ENCODE measurements at regions not wholly inside any gene's neighbourhood (a gene's known extent, or its start where the extent isn't known, plus 50 kb on each side); places are given as distances from the start of the nearest gene placed in this dataset.

GRCh38 chr7:106606120-106606519 is 54.8 kb downstream of the CCDC71L start:
- H3K4me3 ChIP-seq: no peak overlapping the region
- no peak for TF ChIP-seq CTCF (IDR thresholded peaks at IDR 0.05)
- H3K27ac ChIP-seq: no peak overlapping the region
- DNase-seq (ENCODE audit: low spot score): no peak

- DNase-seq (ENCODE audit: low spot score): no peak
- Histone ChIP-seq H3K4me3 (no peak overlapping the region), H3K27ac (no peak overlapping the region)
- TF ChIP-seq CTCF (IDR thresholded peaks at IDR 0.05): no peak
These were observed 56.0 kb downstream of the CCDC71L start for GRCh38 chr7:106604971-106605370.

GRCh38 chr7:106604303-106604924 is 56.5 kb downstream of the CCDC71L start:
- TF ChIP-seq CTCF (IDR thresholded peaks at IDR 0.05): no peak
- no peak for DNase-seq (ENCODE audit: low spot score)
- H3K4me3 ChIP-seq: no peak overlapping the region
- no peak overlapping the region for H3K27ac ChIP-seq

GRCh38 chr7:106603346-106603745 is 57.6 kb downstream of the CCDC71L start:
- Histone ChIP-seq H3K4me3 (no peak overlapping the region), H3K27ac (no peak overlapping the region)
- TF ChIP-seq CTCF (IDR thresholded peaks at IDR 0.05): no peak
- no peak for DNase-seq (ENCODE audit: low spot score)

GRCh38 chr7:106602062-106602461 is 58.9 kb downstream of the CCDC71L start:
- no peak for TF ChIP-seq CTCF (IDR thresholded peaks at IDR 0.05)
- Histone ChIP-seq H3K27ac (no peak overlapping the region), H3K4me3 (no peak overlapping the region)
- no peak for DNase-seq (ENCODE audit: low spot score)

- Histone ChIP-seq H3K4me3 (no peak overlapping the region), H3K27ac (no peak overlapping the region)
- no peak for TF ChIP-seq CTCF (IDR thresholded peaks at IDR 0.05)
- no peak for DNase-seq (ENCODE audit: low spot score)
These were observed 60.2 kb downstream of the CCDC71L start for GRCh38 chr7:106600569-106601373.

- no peak for DNase-seq (ENCODE audit: low spot score)
- TF ChIP-seq CTCF (IDR thresholded peaks at IDR 0.05): no peak
- H3K4me3 ChIP-seq: no peak overlapping the region
- H3K27ac ChIP-seq: no peak overlapping the region
These were observed 61.6 kb downstream of the CCDC71L start for GRCh38 chr7:106599343-106599698.
